ENCODE measurements at regions not wholly inside any gene's neighbourhood (a gene's known extent, or its start where the extent isn't known, plus 50 kb on each side); places are given as distances from the start of the nearest gene placed in this dataset.

DNA sequence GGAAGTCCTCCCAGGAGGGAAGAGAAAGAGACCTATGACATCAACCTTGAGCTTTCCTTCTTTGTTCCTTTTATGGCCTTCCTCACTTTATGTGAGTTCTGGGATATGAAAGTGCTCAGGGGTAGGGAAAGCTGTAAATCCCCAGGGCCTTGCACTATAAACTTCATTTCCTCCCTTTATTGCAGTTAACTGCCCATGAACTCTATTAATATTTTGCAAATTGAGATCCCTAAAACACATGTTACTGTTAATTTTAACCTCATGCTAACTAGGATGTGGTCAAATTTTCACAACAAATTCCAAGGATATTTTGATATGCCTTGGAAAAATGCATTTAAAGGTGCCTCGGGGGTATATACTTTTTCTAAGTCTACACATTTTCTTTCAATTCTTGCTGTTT, 359.9 kb downstream of the OSR1 start:
- Histone ChIP-seq H3K9me3 (ENCODE audit: control insufficient read depth, low read depth, low read length) (no peaks in the 10 kb centered on the region), H3K36me3 (ENCODE audit: control insufficient read depth, low read depth, low read length) (no peaks in the 10 kb centered on the region)

DNA sequence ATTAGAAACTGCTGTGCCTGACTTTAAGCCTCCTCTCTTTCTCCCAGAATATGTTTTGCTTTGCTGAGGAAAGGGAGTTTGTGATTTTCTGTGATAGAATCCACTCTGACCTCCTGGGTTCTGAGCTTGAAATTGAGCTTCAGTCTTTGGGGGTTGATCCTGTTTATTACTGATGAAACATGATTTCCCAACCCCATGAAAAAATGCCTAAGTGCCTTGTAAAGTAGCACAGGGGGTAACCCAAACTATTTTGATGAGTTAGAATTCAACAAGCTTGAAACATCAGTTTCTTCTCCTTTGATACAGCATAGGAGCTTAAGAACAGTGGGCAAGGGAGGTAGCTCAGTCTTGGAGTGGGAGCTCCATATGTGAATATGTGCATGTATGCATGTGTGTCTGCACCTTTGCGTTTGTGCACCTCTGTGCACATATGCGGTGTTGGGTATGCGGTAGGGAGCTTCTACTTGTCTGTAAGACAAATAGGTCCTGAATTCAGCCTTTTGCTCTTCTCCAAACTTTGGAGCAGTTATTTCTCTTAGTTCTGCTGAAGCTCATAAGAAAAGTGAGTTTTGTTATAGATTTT, 364.6 kb downstream of the OSR1 start:
- Histone ChIP-seq H3K4me3 (ENCODE audit: low read length) (no peak overlapping the region), H3K27me3 (ENCODE audit: control insufficient read depth, insufficient read depth, low read length) (no peaks in the 10 kb centered on the region), H3K27ac (ENCODE audit: low read length) (no peak overlapping the region), H3K9ac (ENCODE audit: low read length) (no peak overlapping the region), H3K9me3 (ENCODE audit: control insufficient read depth, low read depth, low read length) (no peaks in the 10 kb centered on the region), H3K36me3 (ENCODE audit: control insufficient read depth, low read depth, low read length) (no peaks in the 10 kb centered on the region), H3K4me1 (ENCODE audit: control insufficient read depth, low read depth, low read length) (peaks cover 8% of the 10 kb centered on the region)

More for the DNA sequence above, 359.9 kb downstream of the OSR1 start:
- H3K4me1 ChIP-seq (ENCODE audit: control insufficient read depth, low read depth, low read length): no peaks in the 10 kb centered on the region
- H3K27me3 ChIP-seq (ENCODE audit: control insufficient read depth, insufficient read depth, low read length): no peaks in the 10 kb centered on the region
- no peak overlapping the region for H3K27ac ChIP-seq (ENCODE audit: low read length)
- no peak overlapping the region for H3K4me3 ChIP-seq (ENCODE audit: low read length)
- H3K9ac ChIP-seq (ENCODE audit: low read length): no peak overlapping the region

DNA sequence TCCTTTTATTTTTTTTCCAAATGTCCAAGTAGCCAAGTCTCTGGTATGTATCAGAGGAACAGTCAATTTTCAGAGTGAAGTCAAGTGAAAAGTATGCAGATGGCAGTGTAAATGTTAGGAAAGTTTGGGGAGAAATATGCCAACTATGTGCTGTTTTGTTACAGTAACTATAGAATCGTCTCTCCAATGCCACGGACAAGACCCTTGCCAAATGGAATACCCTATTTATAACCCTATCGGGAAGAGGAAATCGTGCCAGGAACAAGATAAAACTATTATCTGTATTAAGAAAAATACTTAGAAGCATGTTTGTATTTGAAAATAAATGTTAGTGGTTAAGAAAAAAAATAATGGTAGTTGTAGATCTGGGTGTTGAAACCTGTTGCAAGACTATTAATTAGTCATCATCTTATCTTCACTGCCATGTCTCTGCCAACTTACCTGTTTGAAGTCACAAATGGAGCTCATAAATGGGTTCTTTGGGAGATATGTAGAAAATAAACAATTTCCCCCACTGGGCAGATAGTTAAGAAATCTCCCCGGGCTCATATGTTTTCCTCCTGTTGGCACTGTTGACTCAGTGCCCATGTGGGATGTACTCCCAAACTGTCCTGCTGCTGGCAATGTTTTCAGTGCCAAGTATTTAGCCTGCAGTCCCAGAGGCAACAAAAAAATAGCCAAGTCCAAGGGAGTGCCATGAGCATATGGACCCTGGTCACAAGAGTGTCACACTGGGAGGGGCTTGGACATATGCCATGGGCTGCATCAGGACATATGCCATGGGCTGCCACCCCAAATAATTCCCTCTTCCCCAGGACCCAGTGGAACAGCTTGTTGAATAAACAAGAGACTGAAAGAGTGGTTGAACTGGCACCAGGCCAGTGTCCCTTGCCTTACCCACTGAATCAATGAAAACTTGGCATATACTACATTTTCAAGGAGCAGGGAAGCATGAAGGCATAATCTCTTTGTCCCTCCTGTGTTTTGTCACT, 366.9 kb downstream of the OSR1 start:
- Histone ChIP-seq H3K4me3 (ENCODE audit: low read length) (no peak overlapping the region), H3K27ac (ENCODE audit: low read length) (no peak overlapping the region)

DNA sequence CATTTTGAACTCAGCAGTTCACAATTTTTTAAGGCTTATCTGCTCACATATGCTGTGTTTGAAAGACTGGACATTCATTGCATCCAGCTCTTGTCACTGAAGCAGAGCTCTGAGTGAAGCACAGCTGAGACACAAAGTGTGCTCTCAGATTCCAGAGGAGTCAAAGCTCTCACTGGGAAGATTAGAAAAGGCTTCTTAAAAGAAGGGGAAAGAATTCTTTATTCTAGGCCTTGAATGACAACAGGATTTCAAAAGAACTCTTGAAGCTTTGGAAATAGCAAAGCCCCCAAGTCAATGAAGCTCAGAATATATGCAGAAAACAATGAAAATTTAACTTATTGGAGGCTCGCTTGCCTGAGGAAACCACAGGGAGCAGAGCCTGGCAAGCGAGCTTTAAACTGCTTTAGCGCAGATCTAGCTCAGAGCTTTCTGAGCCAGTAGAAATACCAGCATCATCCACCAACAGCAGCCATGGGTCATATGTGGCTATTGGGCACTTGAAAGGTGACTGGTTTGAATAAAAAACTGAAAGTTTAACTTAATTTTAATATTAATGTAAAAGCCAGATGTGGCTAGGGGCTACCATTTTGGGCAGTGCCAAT, 369.7 kb downstream of the OSR1 start:
- Histone ChIP-seq H3K27ac (ENCODE audit: low read length) (no peak overlapping the region), H3K4me3 (ENCODE audit: low read length) (no peak overlapping the region), H3K9me3 (ENCODE audit: control insufficient read depth, low read depth, low read length) (no peaks in the 10 kb centered on the region), H3K27me3 (ENCODE audit: control insufficient read depth, insufficient read depth, low read length) (no peaks in the 10 kb centered on the region), H3K36me3 (ENCODE audit: control insufficient read depth, low read depth, low read length) (no peaks in the 10 kb centered on the region), H3K4me1 (ENCODE audit: control insufficient read depth, low read depth, low read length) (peaks cover 17% of the 10 kb centered on the region), H3K9ac (ENCODE audit: low read length) (no peak overlapping the region)

More for the DNA sequence above, 366.9 kb downstream of the OSR1 start:
- H3K27me3 ChIP-seq (ENCODE audit: control insufficient read depth, insufficient read depth, low read length): no peaks in the 10 kb centered on the region
- H3K9ac ChIP-seq (ENCODE audit: low read length): no peak overlapping the region
- H3K4me1 ChIP-seq (ENCODE audit: control insufficient read depth, low read depth, low read length): peaks cover 17% of the 10 kb centered on the region
- no peaks in the 10 kb centered on the region for H3K9me3 ChIP-seq (ENCODE audit: control insufficient read depth, low read depth, low read length)
- H3K36me3 ChIP-seq (ENCODE audit: control insufficient read depth, low read depth, low read length): no peaks in the 10 kb centered on the region

DNA sequence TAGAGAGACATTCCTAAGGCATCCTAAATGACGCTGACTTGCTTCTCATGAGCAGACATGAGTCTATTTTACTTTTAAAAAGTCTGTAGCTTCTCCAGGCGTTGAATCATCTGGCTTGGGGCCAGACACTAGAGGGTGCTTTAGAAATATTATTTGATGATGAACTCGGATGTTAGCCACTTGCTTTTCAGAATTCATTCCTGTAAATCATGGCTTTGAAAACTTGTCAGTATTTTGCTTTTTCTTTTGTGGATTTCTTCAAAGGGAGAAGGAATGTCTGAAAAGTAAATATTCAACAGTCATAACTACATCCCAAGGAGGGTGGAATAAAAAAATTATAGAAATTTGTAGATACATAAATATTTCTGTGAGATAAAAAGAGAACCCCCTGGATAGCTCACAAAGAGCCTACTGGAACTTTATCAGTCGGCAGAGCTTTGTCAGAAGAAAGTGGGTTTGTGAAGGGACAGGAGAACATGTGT, 370.8 kb downstream of the OSR1 start:
- no peak overlapping the region for H3K27ac ChIP-seq (ENCODE audit: low read length)
- H3K4me3 ChIP-seq (ENCODE audit: low read length): no peak overlapping the region
- no peaks in the 10 kb centered on the region for H3K36me3 ChIP-seq (ENCODE audit: control insufficient read depth, low read depth, low read length)
- H3K27me3 ChIP-seq (ENCODE audit: control insufficient read depth, insufficient read depth, low read length): no peaks in the 10 kb centered on the region
- H3K4me1 ChIP-seq (ENCODE audit: control insufficient read depth, low read depth, low read length): peaks cover 17% of the 10 kb centered on the region
- no peak overlapping the region for H3K9ac ChIP-seq (ENCODE audit: low read length)
- no peaks in the 10 kb centered on the region for H3K9me3 ChIP-seq (ENCODE audit: control insufficient read depth, low read depth, low read length)

DNA sequence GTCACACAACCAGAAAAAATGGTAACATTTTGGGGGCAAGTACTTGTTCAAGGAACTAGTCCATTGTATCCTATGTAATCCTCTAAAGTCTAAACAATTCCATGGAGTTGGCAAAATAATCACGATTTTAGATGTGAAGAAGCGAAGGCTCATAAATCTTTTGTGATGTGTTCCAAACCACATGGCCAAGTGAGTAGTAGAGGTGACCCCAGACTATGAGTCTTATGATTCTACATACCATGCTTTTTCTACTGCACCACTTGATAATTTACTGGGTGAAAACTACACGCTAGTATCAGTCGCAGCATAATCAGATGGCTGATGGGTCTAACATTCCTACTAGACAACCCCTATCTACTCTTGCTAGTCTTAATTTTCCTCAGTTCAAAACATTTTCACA, 371.4 kb downstream of the OSR1 start:
- H3K4me1 ChIP-seq (ENCODE audit: control insufficient read depth, low read depth, low read length): peaks cover 17% of the 10 kb centered on the region

DNA sequence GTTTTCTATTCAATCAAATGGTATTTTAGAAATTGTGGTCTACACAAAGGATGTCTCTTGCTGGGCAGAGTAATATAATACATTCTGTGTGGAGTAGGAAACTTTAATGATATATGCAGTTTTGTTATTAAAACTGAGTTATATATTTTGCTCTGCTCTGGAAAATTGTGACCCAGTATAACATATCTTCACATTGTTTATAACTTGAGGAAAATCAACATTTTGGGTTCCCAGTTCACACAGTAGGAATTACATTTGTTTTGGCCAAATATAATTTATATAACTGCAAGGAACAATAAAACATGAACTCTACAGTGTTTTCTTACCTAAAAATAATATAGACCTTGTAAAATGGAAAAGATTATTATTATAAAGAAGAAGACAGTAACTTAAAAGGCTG, 372.4 kb downstream of the OSR1 start:
- no peaks in the 10 kb centered on the region for H3K27me3 ChIP-seq (ENCODE audit: control insufficient read depth, insufficient read depth, low read length)
- peaks cover 17% of the 10 kb centered on the region for H3K4me1 ChIP-seq (ENCODE audit: control insufficient read depth, low read depth, low read length)
- H3K4me3 ChIP-seq (ENCODE audit: low read length): no peak overlapping the region

More for the DNA sequence above, 371.4 kb downstream of the OSR1 start:
- Histone ChIP-seq H3K4me3 (ENCODE audit: low read length) (no peak overlapping the region), H3K27me3 (ENCODE audit: control insufficient read depth, insufficient read depth, low read length) (no peaks in the 10 kb centered on the region), H3K9me3 (ENCODE audit: control insufficient read depth, low read depth, low read length) (no peaks in the 10 kb centered on the region), H3K36me3 (ENCODE audit: control insufficient read depth, low read depth, low read length) (no peaks in the 10 kb centered on the region), H3K27ac (ENCODE audit: low read length) (no peak overlapping the region), H3K9ac (ENCODE audit: low read length) (no peak overlapping the region)

DNA sequence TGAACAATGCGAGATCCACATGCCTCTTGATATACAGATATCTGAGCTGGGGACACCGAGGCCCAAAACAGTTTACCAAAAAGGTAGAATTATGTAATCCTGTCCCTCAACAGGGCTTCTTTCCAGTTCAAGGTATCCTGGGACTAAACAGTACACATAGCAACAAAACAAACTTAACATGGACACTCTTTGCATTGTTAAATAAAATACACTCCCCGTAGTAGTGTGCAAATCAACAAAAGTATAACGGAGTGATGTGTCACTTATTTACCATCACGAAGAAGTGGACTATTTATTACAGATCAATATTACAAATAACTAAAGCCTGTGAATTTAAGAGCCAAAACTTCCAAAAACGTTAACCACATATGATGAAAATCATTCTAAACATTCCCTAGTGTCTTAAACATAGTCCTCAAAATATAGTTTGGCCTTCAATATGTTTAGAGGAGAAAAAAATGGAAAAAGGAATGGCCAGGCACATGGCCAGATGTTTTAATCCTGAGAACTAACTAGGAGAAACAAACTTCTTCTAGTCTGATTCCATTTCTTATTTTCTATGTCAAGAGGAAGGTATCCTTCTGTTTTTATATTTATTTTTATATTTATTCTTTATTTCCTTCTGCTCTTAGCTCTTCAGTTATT, 377.5 kb downstream of the OSR1 start:
- no peak overlapping the region for H3K9ac ChIP-seq (ENCODE audit: low read length)
- no peaks in the 10 kb centered on the region for H3K36me3 ChIP-seq (ENCODE audit: control insufficient read depth, low read depth, low read length)
- H3K27ac ChIP-seq (ENCODE audit: low read length): no peak overlapping the region
- H3K4me1 ChIP-seq (ENCODE audit: control insufficient read depth, low read depth, low read length): peaks cover 2% of the 10 kb centered on the region
- H3K27me3 ChIP-seq (ENCODE audit: control insufficient read depth, insufficient read depth, low read length): no peaks in the 10 kb centered on the region
- H3K9me3 ChIP-seq (ENCODE audit: control insufficient read depth, low read depth, low read length): no peaks in the 10 kb centered on the region
- no peak overlapping the region for H3K4me3 ChIP-seq (ENCODE audit: low read length)

More for the DNA sequence above, 372.4 kb downstream of the OSR1 start:
- no peaks in the 10 kb centered on the region for H3K36me3 ChIP-seq (ENCODE audit: control insufficient read depth, low read depth, low read length)
- no peak overlapping the region for H3K9ac ChIP-seq (ENCODE audit: low read length)
- H3K9me3 ChIP-seq (ENCODE audit: control insufficient read depth, low read depth, low read length): no peaks in the 10 kb centered on the region
- no peak overlapping the region for H3K27ac ChIP-seq (ENCODE audit: low read length)

DNA sequence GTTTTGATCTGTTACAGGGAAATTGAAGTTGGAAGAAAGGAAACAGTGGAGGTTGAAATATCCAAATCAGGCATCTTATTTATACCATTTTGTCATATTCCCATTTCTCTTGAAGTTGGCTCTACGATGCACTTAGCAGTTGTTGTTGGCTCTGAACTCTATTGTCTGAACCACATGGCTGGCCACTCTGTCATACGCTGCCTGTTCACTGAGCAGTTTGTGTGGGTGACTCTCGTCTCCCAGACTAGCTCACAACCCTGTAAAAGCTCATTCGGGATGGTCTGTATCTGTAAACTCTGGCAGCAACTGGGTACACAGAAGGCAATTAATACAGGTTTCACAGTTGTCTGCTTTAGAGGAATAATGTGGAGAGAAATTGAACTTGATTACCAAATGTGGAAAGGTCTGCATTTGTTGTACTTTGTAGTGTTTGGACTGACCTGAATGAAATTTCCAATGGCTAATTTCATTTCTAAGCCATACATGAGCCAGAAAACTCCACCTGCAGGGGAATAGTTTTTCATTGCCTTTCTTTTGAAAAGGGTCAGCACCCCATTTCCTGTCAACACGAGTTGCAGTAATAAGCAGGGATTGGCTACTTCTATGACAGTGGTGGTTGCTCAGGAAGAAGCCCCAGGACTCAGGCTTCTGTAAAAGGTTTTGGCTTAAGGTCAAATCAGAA, 378.2 kb downstream of the OSR1 start:
- Histone ChIP-seq H3K4me3 (ENCODE audit: low read length) (no peak overlapping the region), H3K36me3 (ENCODE audit: control insufficient read depth, low read depth, low read length) (no peaks in the 10 kb centered on the region), H3K4me1 (ENCODE audit: control insufficient read depth, low read depth, low read length) (peaks cover 5% of the 10 kb centered on the region), H3K9ac (ENCODE audit: low read length) (no peak overlapping the region), H3K27ac (ENCODE audit: low read length) (no peak overlapping the region), H3K27me3 (ENCODE audit: control insufficient read depth, insufficient read depth, low read length) (no peaks in the 10 kb centered on the region), H3K9me3 (ENCODE audit: control insufficient read depth, low read depth, low read length) (no peaks in the 10 kb centered on the region)

DNA sequence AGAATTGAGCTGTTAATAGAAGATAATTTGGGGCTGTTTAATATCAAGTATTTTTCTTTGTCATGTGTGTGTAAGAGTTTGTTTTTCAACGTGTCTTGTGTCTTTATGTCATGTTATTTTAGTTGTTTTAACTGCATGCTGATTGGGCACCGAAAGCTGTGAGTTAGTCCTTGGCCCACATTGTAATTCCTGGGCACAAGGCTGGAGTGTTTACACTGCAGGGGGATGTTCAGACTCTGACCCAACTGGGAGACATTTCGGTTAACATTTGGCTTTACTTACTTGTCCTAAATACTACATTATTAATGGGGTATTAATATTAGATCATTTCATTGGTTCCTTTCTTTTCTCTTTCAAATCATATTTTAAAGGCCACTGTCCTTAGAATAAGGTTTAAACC, 381.0 kb downstream of the OSR1 start:
- no peak overlapping the region for H3K4me3 ChIP-seq (ENCODE audit: low read length)
- H3K9ac ChIP-seq (ENCODE audit: low read length): no peak overlapping the region
- no peaks in the 10 kb centered on the region for H3K36me3 ChIP-seq (ENCODE audit: control insufficient read depth, low read depth, low read length)
- no peak overlapping the region for H3K27ac ChIP-seq (ENCODE audit: low read length)
- H3K9me3 ChIP-seq (ENCODE audit: control insufficient read depth, low read depth, low read length): no peaks in the 10 kb centered on the region
- H3K4me1 ChIP-seq (ENCODE audit: control insufficient read depth, low read depth, low read length): peaks cover 5% of the 10 kb centered on the region
- no peaks in the 10 kb centered on the region for H3K27me3 ChIP-seq (ENCODE audit: control insufficient read depth, insufficient read depth, low read length)
